ENCODE measurements at regions not wholly inside any gene's neighbourhood (a gene's known extent, or its start where the extent isn't known, plus 50 kb on each side); places are given as distances from the start of the nearest gene placed in this dataset.

GRCh38 chr18:5632041-5632440, 88.2 kb upstream of the EPB41L3 start:
- no peak for DNase-seq

DNA sequence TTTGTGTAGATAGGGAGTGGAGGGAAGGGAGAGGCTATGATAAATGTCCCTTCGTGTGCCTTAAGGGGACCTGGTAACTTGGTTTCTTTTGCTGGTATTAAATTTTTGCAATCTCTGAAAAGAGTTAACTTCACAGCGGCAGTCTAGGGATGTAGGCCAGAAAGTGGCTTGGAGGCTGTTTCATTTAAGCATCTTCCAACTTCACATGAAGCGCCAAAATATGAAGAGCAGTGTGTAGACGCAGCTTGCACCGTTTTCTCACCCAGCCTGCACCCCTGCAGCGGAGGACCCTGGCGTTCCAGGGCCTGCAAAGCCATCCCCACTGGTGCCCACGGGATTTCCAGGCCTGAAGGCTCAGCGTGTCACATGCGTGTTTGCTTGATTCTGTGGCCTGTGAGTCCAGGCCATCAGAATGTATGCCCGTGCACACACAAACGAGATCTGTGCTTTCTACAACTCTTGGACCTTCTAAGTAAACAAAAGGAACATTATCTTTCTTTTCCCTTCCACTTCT, 87.2 kb upstream of the EPB41L3 start:
- DNase-seq: no peak

DNA sequence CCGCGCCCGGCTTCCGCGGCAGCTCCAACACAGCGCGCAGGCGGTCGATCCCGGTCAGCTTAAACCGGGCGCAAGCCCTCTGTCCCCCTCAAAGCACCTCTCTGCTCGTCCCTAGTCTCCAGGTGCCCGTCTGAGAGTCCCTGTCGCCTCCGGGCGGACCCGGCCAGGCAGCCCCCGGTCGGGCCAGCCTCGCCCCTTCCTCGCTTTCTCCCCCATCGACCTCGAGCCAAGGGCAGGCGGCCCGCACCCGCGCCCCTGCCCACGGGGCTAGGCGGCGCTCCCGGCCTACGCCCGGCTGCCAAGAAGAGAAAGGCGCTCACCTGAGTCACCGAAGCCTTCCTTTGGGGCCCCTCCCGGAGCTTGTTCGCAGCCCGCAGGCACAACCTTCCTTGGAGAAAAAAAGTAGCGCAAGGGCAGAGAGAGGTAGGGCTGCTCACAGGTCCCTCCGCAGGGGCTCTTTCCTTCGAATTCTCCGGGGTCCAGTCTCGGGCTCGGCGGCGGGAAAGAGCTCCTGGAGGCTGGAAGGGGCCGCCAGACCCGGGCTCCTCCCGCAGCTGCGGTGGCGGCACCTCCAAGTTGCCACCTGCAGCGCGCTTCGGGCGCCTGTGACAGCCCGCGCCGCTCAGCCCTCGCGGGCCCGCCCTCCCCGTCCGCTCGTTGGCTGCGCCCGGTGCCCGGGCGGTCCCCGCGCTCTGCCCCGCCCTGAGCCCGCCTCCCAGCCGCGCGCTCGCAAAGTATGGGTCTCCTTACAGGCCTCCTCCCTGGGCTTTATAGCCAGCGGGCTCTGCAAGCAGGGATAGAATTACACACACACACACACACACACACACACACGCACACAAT, 86.5 kb upstream of the EPB41L3 start:
- peak; percentile 15 to 60 for DNase-seq

GRCh38 chr18:5628512-5629255, 84.9 kb upstream of the EPB41L3 start:
- DNase-seq: peak in 1 of 2 experiments; percentile 21

DNA sequence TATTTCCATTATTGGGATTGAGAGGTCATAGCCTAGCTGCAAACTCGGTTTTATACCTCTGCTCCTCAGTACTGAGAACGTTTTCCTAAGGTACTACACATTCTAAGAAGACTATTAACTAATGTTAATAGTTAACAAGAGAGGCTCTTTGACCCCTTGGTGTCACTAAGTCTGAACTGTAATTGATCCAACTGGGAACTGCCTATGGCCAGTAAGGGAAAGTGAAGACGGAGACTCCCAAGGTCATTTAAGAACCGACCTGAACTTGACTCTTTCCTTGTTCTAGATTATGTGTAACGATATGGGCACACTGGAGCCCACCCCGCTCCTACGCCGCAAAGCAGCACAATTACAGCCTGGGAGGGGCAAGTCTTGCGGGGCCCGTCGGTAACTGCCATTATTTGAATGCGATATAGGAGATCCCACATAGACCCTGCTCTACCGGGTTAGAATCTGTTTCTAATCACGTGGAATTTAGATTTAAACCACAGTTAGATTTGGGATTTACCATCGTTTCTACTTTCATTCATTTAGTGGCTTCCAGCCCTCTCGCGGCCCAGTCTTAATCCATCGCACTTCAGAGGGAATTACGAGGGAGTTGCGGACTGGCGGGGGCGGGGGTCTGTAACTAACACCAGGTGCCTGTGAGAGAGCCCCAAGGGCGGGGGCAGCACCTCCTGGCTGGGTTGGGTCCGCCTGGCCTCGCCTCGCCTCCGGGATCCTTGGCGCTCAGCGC, 84.1 kb upstream of the EPB41L3 start:
- no peak for DNase-seq

DNA sequence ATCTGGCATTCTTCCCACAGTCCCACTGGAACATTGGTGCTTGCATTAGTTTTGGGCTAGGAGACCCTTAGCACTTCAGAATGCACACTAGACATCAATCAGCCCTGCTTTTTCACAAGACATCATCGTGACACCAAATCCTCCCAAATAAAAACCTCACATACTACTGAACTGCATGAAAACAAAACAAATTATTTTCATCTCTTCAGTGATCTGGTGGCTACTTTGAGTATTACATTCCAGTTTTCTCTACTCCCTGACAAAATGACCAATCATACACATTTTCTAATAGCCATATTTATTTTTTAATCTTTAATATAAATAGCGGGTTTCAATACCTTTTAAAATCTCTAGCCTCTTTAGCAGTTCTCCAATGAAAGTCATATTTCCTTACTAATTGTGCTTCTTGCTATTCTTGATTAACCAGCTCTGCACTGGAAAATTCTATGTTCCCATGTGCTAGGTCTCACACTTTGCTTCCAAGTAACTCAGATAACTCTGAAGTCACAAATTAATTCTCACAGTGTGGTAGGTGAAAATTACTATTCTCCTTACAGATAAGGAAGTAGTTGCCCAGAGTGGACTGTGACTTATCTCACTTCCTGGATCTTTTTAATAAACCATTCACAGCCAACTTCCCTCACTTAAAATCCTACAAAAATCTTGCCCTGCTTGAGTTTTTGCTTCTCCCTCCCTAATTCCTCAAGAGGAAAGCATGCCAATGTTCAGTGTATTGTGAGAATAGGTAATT, 82.5 kb upstream of the EPB41L3 start:
- DNase-seq: no peak

GRCh38 chr18:5625076-5625475, 81.3 kb upstream of the EPB41L3 start:
- DNase-seq: no peak

DNA sequence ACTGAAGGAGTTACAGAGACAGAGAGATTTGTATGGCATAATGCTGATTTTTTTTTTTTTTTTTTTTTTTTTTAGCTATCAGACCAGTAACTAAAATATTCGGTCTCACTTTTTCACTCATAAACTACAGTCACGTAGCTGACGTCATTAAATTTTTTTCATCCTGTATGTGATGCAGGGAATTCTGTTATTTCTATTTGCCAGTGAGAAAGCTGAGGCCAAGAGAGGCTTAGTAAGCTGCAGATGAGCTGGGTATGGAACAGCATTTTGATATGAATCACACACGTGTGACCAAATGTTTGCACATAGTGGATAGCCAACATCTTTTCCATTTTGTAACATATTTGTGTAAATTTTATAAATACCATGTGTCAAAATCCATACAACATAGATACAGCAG, 79.1 kb upstream of the EPB41L3 start:
- DNase-seq: no peak

GRCh38 chr18:5620289-5620688, 76.5 kb upstream of the EPB41L3 start:
- DNase-seq: no peak

GRCh38 chr18:5619376-5619775, 75.6 kb upstream of the EPB41L3 start:
- peak in 1 of 2 experiments; percentile 47 for DNase-seq

GRCh38 chr18:5618047-5618688, 74.4 kb upstream of the EPB41L3 start:
- DNase-seq: no peak

DNA sequence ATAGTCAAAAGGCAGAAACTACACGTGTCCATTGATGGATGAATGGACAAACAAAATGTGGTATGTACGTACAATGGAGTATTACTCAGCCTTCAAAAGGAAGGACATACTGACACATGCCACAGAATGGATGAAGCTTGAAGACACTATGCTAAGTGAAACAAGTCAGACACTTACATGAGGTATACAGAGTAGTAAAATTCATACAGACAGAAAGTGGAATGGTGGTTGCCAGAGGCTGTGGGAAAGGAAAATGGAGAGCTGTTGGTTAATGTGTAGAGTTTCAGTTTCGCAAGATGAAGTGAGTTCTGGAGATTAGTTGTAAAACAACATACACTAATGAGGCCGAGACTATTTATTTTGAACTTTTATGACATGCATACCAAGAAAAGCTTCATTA, 67.4 kb upstream of the EPB41L3 start:
- DNase-seq: no peak

GRCh38 chr18:5608846-5609245, 65.0 kb upstream of the EPB41L3 start:
- no peak for DNase-seq

GRCh38 chr18:5606951-5607350, 63.2 kb upstream of the EPB41L3 start:
- DNase-seq: no peak

- no peak for DNase-seq
These were observed 61.0 kb upstream of the EPB41L3 start for GRCh38 chr18:5604778-5605177.

- no peak for DNase-seq
These were observed 59.4 kb upstream of the EPB41L3 start for GRCh38 chr18:5603153-5603552.

GRCh38 chr18:5601188-5601624, 57.4 kb upstream of the EPB41L3 start:
- DNase-seq: no peak

DNA sequence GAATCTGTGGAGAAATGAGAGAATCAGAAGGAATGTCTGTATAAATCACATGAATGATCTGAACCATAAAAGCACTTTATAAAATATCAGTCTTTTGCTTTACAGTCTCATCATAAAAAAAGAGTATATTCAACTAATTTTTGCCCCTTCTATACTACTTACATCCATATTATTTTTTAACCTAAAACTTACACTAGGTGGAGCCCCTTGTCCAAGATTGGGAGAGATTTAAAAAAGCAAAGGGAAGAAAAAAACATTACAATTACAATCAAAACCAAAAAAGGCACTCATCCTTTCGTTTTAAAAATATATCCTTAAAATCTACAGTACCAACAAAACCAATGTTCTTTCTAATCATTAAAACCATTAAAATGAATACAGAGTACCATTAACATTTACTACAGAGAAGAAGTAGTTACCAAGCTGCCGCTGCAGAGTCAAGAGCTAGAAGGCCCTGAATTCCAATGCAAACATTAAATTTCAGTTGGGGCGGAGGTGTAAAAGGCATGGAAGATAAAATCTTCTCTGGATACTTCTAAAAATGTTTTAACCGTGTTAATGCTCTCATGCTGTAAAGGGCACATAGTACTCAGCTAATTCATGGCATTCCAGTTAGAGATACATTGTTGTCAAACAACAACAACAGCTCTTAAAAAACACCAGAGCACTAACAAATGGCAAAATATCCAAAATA, 56.7 kb upstream of the EPB41L3 start:
- DNase-seq: no peak

DNA sequence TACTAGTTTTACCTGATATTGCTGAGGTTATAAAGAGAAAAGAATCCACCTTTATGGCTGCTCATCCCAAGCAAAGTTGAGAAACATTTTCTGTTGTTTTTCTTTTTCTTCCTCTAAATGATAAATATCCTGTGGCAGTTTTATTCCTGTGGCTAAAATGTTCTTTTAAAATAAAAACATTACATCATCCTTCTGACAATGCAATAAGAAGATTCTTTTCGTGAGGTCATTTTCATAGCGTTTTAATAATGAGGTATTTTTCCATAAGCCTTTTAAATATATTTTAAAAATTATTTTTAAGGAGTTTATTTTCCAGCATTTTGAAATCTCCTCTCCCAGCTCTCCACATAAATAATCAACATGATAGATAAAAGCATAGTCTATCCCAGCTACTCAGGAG, 52.8 kb upstream of the EPB41L3 start:
- DNase-seq: no peak
